ENCODE measurements at regions not wholly inside any gene's neighbourhood (a gene's known extent, or its start where the extent isn't known, plus 50 kb on each side); places are given as distances from the start of the nearest gene placed in this dataset.

DNA sequence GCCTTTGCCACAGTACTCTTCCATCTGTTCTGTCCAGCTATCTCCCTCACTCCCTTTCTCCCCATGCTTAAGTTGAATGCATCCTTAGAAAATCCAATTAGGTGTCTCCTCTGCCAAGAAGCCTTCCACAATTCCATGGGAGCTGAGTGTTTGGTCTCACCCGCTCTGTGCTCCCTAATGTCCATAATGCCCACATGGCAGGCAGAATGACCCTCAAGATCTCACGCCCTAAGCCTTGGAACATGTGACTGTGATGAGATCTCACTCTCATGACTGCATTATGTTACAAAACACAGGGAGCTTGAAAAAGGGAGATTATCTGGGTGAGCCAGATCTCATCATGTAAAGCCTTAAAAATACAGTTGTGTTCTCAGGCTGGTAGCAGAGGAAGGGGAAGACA lies 229.4 kb downstream of the OMA1 start:
- TF ChIP-seq, protein P1, sequence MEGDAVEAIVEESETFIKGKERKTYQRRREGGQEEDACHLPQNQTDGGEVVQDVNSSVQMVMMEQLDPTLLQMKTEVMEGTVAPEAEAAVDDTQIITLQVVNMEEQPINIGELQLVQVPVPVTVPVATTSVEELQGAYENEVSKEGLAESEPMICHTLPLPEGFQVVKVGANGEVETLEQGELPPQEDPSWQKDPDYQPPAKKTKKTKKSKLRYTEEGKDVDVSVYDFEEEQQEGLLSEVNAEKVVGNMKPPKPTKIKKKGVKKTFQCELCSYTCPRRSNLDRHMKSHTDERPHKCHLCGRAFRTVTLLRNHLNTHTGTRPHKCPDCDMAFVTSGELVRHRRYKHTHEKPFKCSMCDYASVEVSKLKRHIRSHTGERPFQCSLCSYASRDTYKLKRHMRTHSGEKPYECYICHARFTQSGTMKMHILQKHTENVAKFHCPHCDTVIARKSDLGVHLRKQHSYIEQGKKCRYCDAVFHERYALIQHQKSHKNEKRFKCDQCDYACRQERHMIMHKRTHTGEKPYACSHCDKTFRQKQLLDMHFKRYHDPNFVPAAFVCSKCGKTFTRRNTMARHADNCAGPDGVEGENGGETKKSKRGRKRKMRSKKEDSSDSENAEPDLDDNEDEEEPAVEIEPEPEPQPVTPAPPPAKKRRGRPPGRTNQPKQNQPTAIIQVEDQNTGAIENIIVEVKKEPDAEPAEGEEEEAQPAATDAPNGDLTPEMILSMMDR (IDR thresholded peaks at IDR 0.05), result no peak
- no peak for TF ChIP-seq POLR2A (IDR thresholded peaks at IDR 0.05)
